GM23338 (cell line): ENCODE measurements at regions not wholly inside any gene's neighbourhood (a gene's known extent, or its start where the extent isn't known, plus 50 kb on each side); places are given as distances from the start of the nearest gene placed in this dataset.

ENCODE experiments used
- ATAC-seq: fragments of 200-7000 bp; cut with Tn5 transposase; 3 replicates; pipeline ENCODE4 v1.9.1; 2020
- DNase-seq: peaks from one replicate; pipeline ENCODE4 v3.0.0-alpha.2; 2015; ENCODE audit warnings: low spot score
- H2AFZ ChIP-seq: fragments of 200-600 bp; sonication (generic); 2 replicates; pipeline ENCODE4 v1.8.0; 2016; ENCODE audit warnings: antibody characterized with exemption, mild to moderate bottlenecking, moderate library complexity
- H3F3A ChIP-seq: fragments of 200-600 bp; sonication (generic); replicated peaks from 2 replicates; pipeline ENCODE4 v1.8.0; 2017; ENCODE audit warnings: antibody characterized with exemption, mixed run types, low read depth
- H3K27ac ChIP-seq: fragments of 200-600 bp; sonication (generic); 2 replicates; pipeline ENCODE4 v1.6.1; 2016; ENCODE audit warnings: low read depth
- H3K27me3 ChIP-seq: fragments of 200-600 bp; sonication (generic); 2 replicates; pipeline ENCODE4 v1.8.0; 2016; ENCODE audit warnings: mild to moderate bottlenecking, mixed run types, moderate library complexity; ENCODE audit not compliant: insufficient read depth
- H3K36me3 ChIP-seq: fragments of 200-600 bp; sonication (generic); 2 replicates; pipeline ENCODE4 v1.8.0; 2016; ENCODE audit warnings: mild to moderate bottlenecking; ENCODE audit not compliant: insufficient read depth
- H3K4me1 ChIP-seq: fragments of 200-600 bp; sonication (generic); 2 replicates; pipeline ENCODE4 v1.8.0; 2016; ENCODE audit warnings: mild to moderate bottlenecking, moderate library complexity; ENCODE audit not compliant: insufficient read depth
- H3K4me2 ChIP-seq: fragments of 200-600 bp; sonication (generic); 2 replicates; pipeline ENCODE4 v1.7.1; 2017; ENCODE audit warnings: mixed run types
- H3K4me3 ChIP-seq: fragments of 200-600 bp; sonication (generic); 2 replicates; pipeline ENCODE4 v1.6.1; 2016; ENCODE audit warnings: mixed run types
- H3K79me2 ChIP-seq: fragments of 200-600 bp; sonication (generic); replicated peaks from 2 replicates; pipeline ENCODE4 v1.8.0; 2017; ENCODE audit warnings: mild to moderate bottlenecking; ENCODE audit not compliant: insufficient read depth
- H3K9me2 ChIP-seq: fragments of 200-600 bp; sonication (generic); 2 replicates; pipeline ENCODE4 v1.8.0; 2017; ENCODE audit not compliant: insufficient read depth
- H4K20me1 ChIP-seq: fragments of 200-600 bp; sonication (generic); replicated peaks from 2 replicates; pipeline ENCODE4 v1.8.0; 2017; ENCODE audit warnings: mild to moderate bottlenecking; ENCODE audit not compliant: insufficient read depth
- H3K27ac Mint-ChIP-seq: 2 replicates; pipeline ENCODE4 v1.8.0; 2020; ENCODE audit warnings: inconsistent platforms, mild to moderate bottlenecking, moderate library complexity, mixed read lengths
- H3K27me3 Mint-ChIP-seq: 3 replicates; pipeline ENCODE4 v1.8.0; 2022; ENCODE audit warnings: low read depth, mild to moderate bottlenecking, moderate library complexity, mixed read lengths, inconsistent platforms; ENCODE audit not compliant: insufficient read depth, poor library complexity
- H3K36me3 Mint-ChIP-seq: 3 replicates; pipeline ENCODE4 v1.8.0; 2021; ENCODE audit warnings: low read depth, mild to moderate bottlenecking, inconsistent platforms, moderate library complexity, mixed read lengths
- H3K4me1 Mint-ChIP-seq: 3 replicates; pipeline ENCODE4 v1.8.0; 2020; ENCODE audit warnings: mild to moderate bottlenecking, inconsistent platforms, mixed read lengths
- H3K4me3 Mint-ChIP-seq: 3 replicates; pipeline ENCODE4 v1.8.0; 2021; ENCODE audit warnings: moderate library complexity, mild to moderate bottlenecking, inconsistent platforms, mixed read lengths
- H3K9me3 Mint-ChIP-seq: 3 replicates; pipeline ENCODE4 v1.8.0; 2020; ENCODE audit warnings: moderate library complexity, mild to moderate bottlenecking, inconsistent platforms, mixed read lengths
- ETS1 ChIP-seq: IDR thresholded peaks from 2 replicates; pipeline ENCODE4 v1.6.1; 2016; ENCODE audit warnings: antibody characterized with exemption
- JUNB ChIP-seq: IDR thresholded peaks from one replicate; pipeline ENCODE4 v1.6.1; 2016; ENCODE audit warnings: antibody characterized with exemption; ENCODE audit not compliant: unreplicated experiment
- NANOG ChIP-seq: IDR thresholded peaks from 2 replicates; pipeline ENCODE4 v1.6.1; 2016; ENCODE audit warnings: antibody characterized with exemption, borderline replicate concordance
- POLR2AphosphoS5 ChIP-seq: IDR thresholded peaks from 2 replicates; pipeline ENCODE4 v1.6.1; 2016; ENCODE audit warnings: antibody characterized with exemption, low read depth
- STAT1 ChIP-seq: IDR thresholded peaks from one replicate; pipeline ENCODE4 v1.6.1; 2016; ENCODE audit warnings: antibody characterized with exemption; ENCODE audit not compliant: unreplicated experiment
- ZNF331 ChIP-seq: fragments of 250-450 bp; sonication (Bioruptor Pico); IDR thresholded peaks from 2 replicates; pipeline ENCODE4 v1.5.0; 2020; ENCODE audit warnings: low read depth, mild to moderate bottlenecking, moderate library complexity
- ZNF462 ChIP-seq: fragments of 250-450 bp; sonication (Bioruptor Pico); IDR thresholded peaks from 2 replicates; pipeline ENCODE4 v1.5.0; 2020; ENCODE audit warnings: mild to moderate bottlenecking, moderate library complexity
- TF ChIP-seq, protein P1 (sequence below), 2 experiments: fragments of 200-600 bp in 1 of 2; sonication (generic) in 1 of 2; conservative IDR thresholded peaks; 2 replicates each; pipeline versions ENCODE4 v1.5.1 to v1.6.1; 2016 to 2017; ENCODE audit warnings: antibody characterized with exemption in 2 of 2, low read depth in 2 of 2, mild to moderate bottlenecking in 2 of 2, moderate library complexity in 1 of 2

DNA sequence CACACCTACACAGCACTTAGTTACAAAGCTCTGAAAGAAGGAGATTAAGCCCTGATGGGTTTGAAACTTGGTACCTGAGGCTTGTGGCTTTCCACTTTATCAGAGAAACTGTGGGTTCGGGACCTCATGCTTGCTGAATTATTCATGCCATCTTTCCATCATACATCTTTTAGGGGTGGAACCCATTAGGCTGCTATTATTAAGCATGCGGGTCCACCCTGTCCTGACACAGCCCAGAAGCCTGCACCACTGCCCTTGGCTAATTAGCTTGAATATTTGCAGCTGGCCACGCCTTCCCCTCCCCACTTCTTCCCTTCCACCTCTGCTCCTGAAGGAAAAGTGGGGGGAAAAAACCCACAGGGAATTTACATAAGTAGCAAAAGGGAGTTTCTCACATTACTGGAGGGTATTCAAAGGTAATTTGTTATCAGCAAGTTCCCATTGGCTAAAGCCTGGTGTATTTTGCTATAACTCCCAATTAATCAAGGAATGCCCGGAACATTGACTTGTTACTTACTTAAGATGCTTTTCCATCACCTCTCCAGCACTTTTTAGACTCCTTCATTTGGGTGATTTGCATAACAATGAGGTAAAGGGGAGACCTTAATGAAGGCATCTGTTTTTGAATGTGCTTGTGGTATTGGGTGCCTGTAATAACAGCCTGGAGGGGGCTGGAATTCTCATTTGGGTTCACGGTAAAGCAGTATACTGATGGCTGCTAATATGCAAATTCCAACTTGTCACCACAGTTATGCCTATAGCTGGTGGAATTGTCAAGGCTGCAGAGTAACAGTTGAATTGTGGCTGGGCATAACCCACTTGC is 231.7 kb upstream of the GATB start:
- Histone ChIP-seq H3K27ac (no peak overlapping the region), H3K4me1 (peaks cover 25% of the 10 kb centered on the region), H3K4me2 (peak overlapping the region; percentile 52), H3K9me2 (peaks cover 23% of the 10 kb centered on the region; the same call in 1 of the 2 replicates), H4K20me1 (no peaks in the 10 kb centered on the region), H3K36me3 (no peaks in the 10 kb centered on the region), H3F3A (no peaks in the 10 kb centered on the region), H3K4me3 (peak overlapping the region; percentile 19; the same call in 1 of the 2 replicates), H2AFZ (no peak overlapping the region; the same call in 1 of the 2 replicates), H3K79me2 (no peaks in the 10 kb centered on the region), H3K27me3 (no peaks in the 10 kb centered on the region)
- Mint-ChIP-seq H3K9me3 (peaks cover 7% of the 10 kb centered on the region; the same call in 1 of the 3 replicates), H3K4me3 (peak overlapping the region; percentile 3; the same call in 1 of the 3 replicates), H3K27me3 (peaks cover 3% of the 10 kb centered on the region), H3K4me1 (peaks cover 33% of the 10 kb centered on the region), H3K27ac (no peak overlapping the region; the same call in 1 of the 2 replicates), H3K36me3 (no peaks in the 10 kb centered on the region; the same call in 2 of the 3 replicates)
- TF ChIP-seq, protein P1, sequence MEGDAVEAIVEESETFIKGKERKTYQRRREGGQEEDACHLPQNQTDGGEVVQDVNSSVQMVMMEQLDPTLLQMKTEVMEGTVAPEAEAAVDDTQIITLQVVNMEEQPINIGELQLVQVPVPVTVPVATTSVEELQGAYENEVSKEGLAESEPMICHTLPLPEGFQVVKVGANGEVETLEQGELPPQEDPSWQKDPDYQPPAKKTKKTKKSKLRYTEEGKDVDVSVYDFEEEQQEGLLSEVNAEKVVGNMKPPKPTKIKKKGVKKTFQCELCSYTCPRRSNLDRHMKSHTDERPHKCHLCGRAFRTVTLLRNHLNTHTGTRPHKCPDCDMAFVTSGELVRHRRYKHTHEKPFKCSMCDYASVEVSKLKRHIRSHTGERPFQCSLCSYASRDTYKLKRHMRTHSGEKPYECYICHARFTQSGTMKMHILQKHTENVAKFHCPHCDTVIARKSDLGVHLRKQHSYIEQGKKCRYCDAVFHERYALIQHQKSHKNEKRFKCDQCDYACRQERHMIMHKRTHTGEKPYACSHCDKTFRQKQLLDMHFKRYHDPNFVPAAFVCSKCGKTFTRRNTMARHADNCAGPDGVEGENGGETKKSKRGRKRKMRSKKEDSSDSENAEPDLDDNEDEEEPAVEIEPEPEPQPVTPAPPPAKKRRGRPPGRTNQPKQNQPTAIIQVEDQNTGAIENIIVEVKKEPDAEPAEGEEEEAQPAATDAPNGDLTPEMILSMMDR (conservative IDR thresholded peaks at IDR 0.05; ENCODE audit: low read depth in 2 of 2): no peak
- TF ChIP-seq NANOG: peak; percentile 65; the same call in 1 of the 2 replicates
- DNase-seq (peak; percentile 59), ATAC-seq (peak; percentile 87)

GRCh38 chr4:151991884-151992167 is 231.0 kb upstream of the GATB start:
- no peak for ATAC-seq
- H3K4me3 ChIP-seq: no peak overlapping the region
- H2AFZ ChIP-seq: no peak overlapping the region
- H3K79me2 ChIP-seq: no peaks in the 10 kb centered on the region
- no peaks in the 10 kb centered on the region for H3F3A ChIP-seq
- H4K20me1 ChIP-seq: no peaks in the 10 kb centered on the region
- H3K27ac ChIP-seq: no peak overlapping the region
- Mint-ChIP-seq H3K4me3 (no peak overlapping the region), H3K4me1 (peaks cover 27% of the 10 kb centered on the region), H3K36me3 (no peaks in the 10 kb centered on the region; the same call in 2 of the 3 replicates), H3K27me3 (peaks cover under 1% of the 10 kb centered on the region), H3K27ac (no peak overlapping the region), H3K9me3 (peaks cover 7% of the 10 kb centered on the region; the same call in 1 of the 3 replicates)
- H3K9me2 ChIP-seq: peaks cover 26% of the 10 kb centered on the region; the same call in 1 of the 2 replicates
- H3K4me1 ChIP-seq: peaks cover 25% of the 10 kb centered on the region
- H3K36me3 ChIP-seq: no peaks in the 10 kb centered on the region
- no peak for DNase-seq
- H3K4me2 ChIP-seq: peak overlapping the region; percentile 52; the same call in 1 of the 2 replicates
- H3K27me3 ChIP-seq: no peaks in the 10 kb centered on the region
- no peak for TF ChIP-seq ZNF462 (CRISPR knock-in tag)
- TF ChIP-seq ETS1: no peak
- TF ChIP-seq JUNB: no peak
- no peak for TF ChIP-seq ZNF331
- no peak for TF ChIP-seq POLR2AphosphoS5
- TF ChIP-seq, protein P1 (conservative IDR thresholded peaks at IDR 0.05; ENCODE audit: low read depth in 2 of 2): no peak
- no peak for TF ChIP-seq STAT1
